ENCODE measurements at regions not wholly inside any gene's neighbourhood (a gene's known extent, or its start where the extent isn't known, plus 50 kb on each side); places are given as distances from the start of the nearest gene placed in this dataset.

- Mint-ChIP-seq H3K36me3 (ENCODE audit: low read depth) (no peaks in the 10 kb centered on the region), H3K9me3 (ENCODE audit: insufficient read depth) (no peaks in the 10 kb centered on the region), H3K27me3 (ENCODE audit: low read depth) (no peaks in the 10 kb centered on the region), H3K4me1 (ENCODE audit: low read depth) (no peaks in the 10 kb centered on the region), H3K27ac (no peak overlapping the region), H3K4me3 (no peak overlapping the region)
- ATAC-seq (no peak), DNase-seq (no peak)
- ChIA-PET CTCF (no interaction called here), POLR2A (no interaction called here)
These were observed 506.9 kb downstream of the FOXG1 start for GRCh38 chr14:29273513-29273912.

- ChIA-PET CTCF (no interaction called here), POLR2A (no interaction called here)
- H3K27me3 Mint-ChIP-seq (ENCODE audit: low read depth): no peaks in the 10 kb centered on the region
- no peak overlapping the region for H3K4me3 Mint-ChIP-seq
- H3K9me3 Mint-ChIP-seq (ENCODE audit: insufficient read depth): no peaks in the 10 kb centered on the region
- no peaks in the 10 kb centered on the region for H3K36me3 Mint-ChIP-seq (ENCODE audit: low read depth)
- H3K4me1 Mint-ChIP-seq (ENCODE audit: low read depth): no peaks in the 10 kb centered on the region
- ATAC-seq: no peak
- no peak overlapping the region for H3K27ac Mint-ChIP-seq
- no peak for DNase-seq
These were observed 508.5 kb downstream of the FOXG1 start for GRCh38 chr14:29274890-29275596.

- Mint-ChIP-seq H3K36me3 (ENCODE audit: low read depth) (no peaks in the 10 kb centered on the region), H3K4me3 (no peak overlapping the region), H3K4me1 (ENCODE audit: low read depth) (no peaks in the 10 kb centered on the region), H3K9me3 (ENCODE audit: insufficient read depth) (peaks cover 5% of the 10 kb centered on the region), H3K27me3 (ENCODE audit: low read depth) (no peaks in the 10 kb centered on the region), H3K27ac (no peak overlapping the region)
- ChIA-PET CTCF (no interaction called here), POLR2A (no interaction called here)
- ATAC-seq (no peak), DNase-seq (no peak)
These were observed 512.0 kb downstream of the FOXG1 start for GRCh38 chr14:29278301-29279263.

GRCh38 chr14:29282169-29282568 lies 515.6 kb downstream of the FOXG1 start:
- no peak overlapping the region for H3K27ac Mint-ChIP-seq
- no peaks in the 10 kb centered on the region for H3K27me3 Mint-ChIP-seq (ENCODE audit: low read depth)
- DNase-seq (no peak), ATAC-seq (no peak)
- H3K36me3 Mint-ChIP-seq (ENCODE audit: low read depth): no peaks in the 10 kb centered on the region
- CTCF ChIA-PET: no interaction called here
- H3K9me3 Mint-ChIP-seq (ENCODE audit: insufficient read depth): peaks cover 8% of the 10 kb centered on the region
- no peaks in the 10 kb centered on the region for H3K4me1 Mint-ChIP-seq (ENCODE audit: low read depth)
- H3K4me3 Mint-ChIP-seq: no peak overlapping the region
- POLR2A ChIA-PET: no interaction called here

GRCh38 chr14:29290441-29290840 lies 523.9 kb downstream of the FOXG1 start:
- ChIA-PET POLR2A (no interaction called here), CTCF (no interaction called here)
- Mint-ChIP-seq H3K9me3 (ENCODE audit: insufficient read depth) (peaks cover 9% of the 10 kb centered on the region), H3K4me1 (ENCODE audit: low read depth) (no peaks in the 10 kb centered on the region), H3K36me3 (ENCODE audit: low read depth) (no peaks in the 10 kb centered on the region), H3K4me3 (no peak overlapping the region), H3K27me3 (ENCODE audit: low read depth) (no peaks in the 10 kb centered on the region), H3K27ac (no peak overlapping the region)
- ATAC-seq: no peak
- no peak for DNase-seq

GRCh38 chr14:29299372-29299771 lies 532.8 kb downstream of the FOXG1 start:
- ATAC-seq (no peak), DNase-seq (no peak)
- ChIA-PET POLR2A (no interaction called here), CTCF (no interaction called here)
- Mint-ChIP-seq H3K4me1 (ENCODE audit: low read depth) (no peaks in the 10 kb centered on the region), H3K27ac (no peak overlapping the region), H3K9me3 (ENCODE audit: insufficient read depth) (peaks cover 18% of the 10 kb centered on the region), H3K4me3 (no peak overlapping the region), H3K36me3 (ENCODE audit: low read depth) (no peaks in the 10 kb centered on the region), H3K27me3 (ENCODE audit: low read depth) (no peaks in the 10 kb centered on the region)

- no peaks in the 10 kb centered on the region for H3K4me1 Mint-ChIP-seq (ENCODE audit: low read depth)
- H3K27ac Mint-ChIP-seq: no peak overlapping the region
- DNase-seq: no peak
- no peaks in the 10 kb centered on the region for H3K36me3 Mint-ChIP-seq (ENCODE audit: low read depth)
- POLR2A ChIA-PET: no interaction called here
- peaks cover 13% of the 10 kb centered on the region for H3K9me3 Mint-ChIP-seq (ENCODE audit: insufficient read depth)
- no peak overlapping the region for H3K4me3 Mint-ChIP-seq
- CTCF ChIA-PET: no interaction called here
- H3K27me3 Mint-ChIP-seq (ENCODE audit: low read depth): no peaks in the 10 kb centered on the region
- ATAC-seq: no peak
These were observed 535.0 kb downstream of the FOXG1 start for GRCh38 chr14:29301571-29301970.

GRCh38 chr14:29310210-29310609 lies 543.6 kb downstream of the FOXG1 start:
- Mint-ChIP-seq H3K36me3 (ENCODE audit: low read depth) (no peaks in the 10 kb centered on the region), H3K4me3 (no peak overlapping the region), H3K27me3 (ENCODE audit: low read depth) (no peaks in the 10 kb centered on the region), H3K27ac (no peak overlapping the region), H3K4me1 (ENCODE audit: low read depth) (no peaks in the 10 kb centered on the region), H3K9me3 (ENCODE audit: insufficient read depth) (peaks cover 5% of the 10 kb centered on the region)
- POLR2A ChIA-PET: no interaction called here
- no peak for ATAC-seq
- no peak for DNase-seq
- CTCF ChIA-PET: no interaction called here

GRCh38 chr14:29310757-29311156 lies 544.2 kb downstream of the FOXG1 start:
- Mint-ChIP-seq H3K36me3 (ENCODE audit: low read depth) (no peaks in the 10 kb centered on the region), H3K27me3 (ENCODE audit: low read depth) (no peaks in the 10 kb centered on the region), H3K9me3 (ENCODE audit: insufficient read depth) (peaks cover 5% of the 10 kb centered on the region), H3K4me3 (no peak overlapping the region), H3K4me1 (ENCODE audit: low read depth) (no peaks in the 10 kb centered on the region), H3K27ac (no peak overlapping the region)
- no peak for ATAC-seq
- POLR2A ChIA-PET: no interaction called here
- CTCF ChIA-PET: no interaction called here
- DNase-seq: no peak

GRCh38 chr14:29311983-29312382 lies 545.4 kb downstream of the FOXG1 start:
- Mint-ChIP-seq H3K4me1 (ENCODE audit: low read depth) (no peaks in the 10 kb centered on the region), H3K4me3 (no peak overlapping the region), H3K36me3 (ENCODE audit: low read depth) (no peaks in the 10 kb centered on the region), H3K9me3 (ENCODE audit: insufficient read depth) (peaks cover 5% of the 10 kb centered on the region), H3K27ac (no peak overlapping the region), H3K27me3 (ENCODE audit: low read depth) (no peaks in the 10 kb centered on the region)
- ChIA-PET POLR2A (no interaction called here), CTCF (no interaction called here)
- no peak for DNase-seq
- no peak for ATAC-seq

GRCh38 chr14:29316936-29317335 lies 550.3 kb downstream of the FOXG1 start:
- H3K9me3 Mint-ChIP-seq (ENCODE audit: insufficient read depth): peaks cover 12% of the 10 kb centered on the region
- ATAC-seq (no peak), DNase-seq (no peak)
- no peaks in the 10 kb centered on the region for H3K36me3 Mint-ChIP-seq (ENCODE audit: low read depth)
- H3K4me3 Mint-ChIP-seq: no peak overlapping the region
- no peak overlapping the region for H3K27ac Mint-ChIP-seq
- H3K27me3 Mint-ChIP-seq (ENCODE audit: low read depth): no peaks in the 10 kb centered on the region
- CTCF ChIA-PET: no interaction called here
- no peaks in the 10 kb centered on the region for H3K4me1 Mint-ChIP-seq (ENCODE audit: low read depth)
- POLR2A ChIA-PET: no interaction called here

GRCh38 chr14:29317423-29317822 lies 550.8 kb downstream of the FOXG1 start:
- no peaks in the 10 kb centered on the region for H3K36me3 Mint-ChIP-seq (ENCODE audit: low read depth)
- H3K4me3 Mint-ChIP-seq: no peak overlapping the region
- ATAC-seq: no peak
- H3K4me1 Mint-ChIP-seq (ENCODE audit: low read depth): no peaks in the 10 kb centered on the region
- no peak for DNase-seq
- H3K27ac Mint-ChIP-seq: no peak overlapping the region
- ChIA-PET CTCF (no interaction called here), POLR2A (no interaction called here)
- peaks cover 12% of the 10 kb centered on the region for H3K9me3 Mint-ChIP-seq (ENCODE audit: insufficient read depth)
- no peaks in the 10 kb centered on the region for H3K27me3 Mint-ChIP-seq (ENCODE audit: low read depth)

All from activated CD8-positive, alpha-beta T cell treated with anti-CD3 and anti-CD28 coated beads, Interleukin-2, amount 10 ng/mL, durations not matched to agents 7 days and 5 days (primary cell).